Left renal cortex interstitium (tissue), 4 donors: ENCODE measurements at regions not wholly inside any gene's neighbourhood (a gene's known extent, or its start where the extent isn't known, plus 50 kb on each side); places are given as distances from the start of the nearest gene placed in this dataset.
"Not testable (repeated sequence)": the region's sequence is repeated elsewhere in the genome, so short reads cannot be mapped to it uniquely, and the experiment has no call there.

Source experiments
- DNase-seq, 4 donors: peaks; one replicate each; pipeline ENCODE4 v3.0.0-alpha.2; 2013; ENCODE audit warnings: low read depth in 4 of 4, low spot score in 2 of 4, missing footprints in 1 of 4

DNA sequence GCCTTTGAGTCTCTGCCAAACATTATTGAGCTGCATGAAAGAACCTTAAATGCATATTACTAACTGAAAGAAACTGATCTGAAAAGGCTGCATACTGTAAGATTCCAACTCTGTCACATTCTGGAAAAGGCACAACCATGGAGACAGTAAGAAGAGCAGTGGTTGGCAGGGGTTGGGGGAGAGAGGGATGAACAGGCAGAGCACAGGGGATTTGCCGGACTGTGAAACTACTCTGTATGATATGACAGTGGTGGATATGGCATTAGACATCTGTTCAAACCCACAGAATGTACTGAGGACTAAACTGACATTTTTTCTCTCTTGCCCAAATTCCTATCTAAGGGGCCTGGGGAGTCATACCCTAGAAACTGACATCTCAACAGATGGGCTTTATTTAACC lies 138.4 kb downstream of the KCNJ12 start:
- not testable (repeated sequence) for DNase-seq

DNA sequence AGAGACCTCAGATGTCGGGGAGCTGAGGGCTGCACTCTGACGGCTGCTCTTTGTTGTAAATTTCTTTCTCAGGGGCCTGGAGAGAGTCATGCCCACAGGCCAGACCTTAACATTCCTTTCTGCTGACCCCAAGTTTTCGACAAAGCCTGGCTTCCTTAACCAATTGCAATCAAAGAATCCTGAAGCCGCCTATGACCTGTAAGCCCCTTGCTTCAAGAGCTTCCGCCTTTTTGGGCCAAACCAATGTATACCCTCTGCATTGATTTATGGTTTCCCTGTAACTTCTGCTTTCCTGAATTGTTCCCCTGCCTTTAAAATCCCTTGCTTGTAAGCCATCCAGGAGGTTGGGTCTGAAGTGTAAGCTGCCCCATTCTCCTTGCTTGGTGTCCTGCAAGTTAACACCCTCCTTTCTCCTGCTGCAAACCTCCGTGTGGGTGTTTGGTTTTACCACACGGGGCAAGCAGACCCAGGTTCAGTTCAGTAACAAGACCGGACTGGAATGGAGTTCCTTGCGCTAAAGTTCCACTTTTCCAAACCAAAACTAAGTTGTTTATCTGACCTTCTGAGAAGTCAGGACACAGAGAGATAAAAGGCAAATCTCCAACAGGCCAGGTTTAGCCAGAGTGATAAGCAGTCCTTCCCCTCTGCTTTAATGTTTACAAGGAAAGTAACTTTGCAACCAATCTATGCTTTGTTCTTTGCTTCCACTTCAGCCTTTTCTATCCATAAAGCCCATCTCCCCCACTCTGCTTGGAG lies 141.6 kb downstream of the KCNJ12 start:
- no peak for DNase-seq

- no peak for DNase-seq
These were observed 146.7 kb downstream of the KCNJ12 start for GRCh38 chr17:21522755-21523336.

DNA sequence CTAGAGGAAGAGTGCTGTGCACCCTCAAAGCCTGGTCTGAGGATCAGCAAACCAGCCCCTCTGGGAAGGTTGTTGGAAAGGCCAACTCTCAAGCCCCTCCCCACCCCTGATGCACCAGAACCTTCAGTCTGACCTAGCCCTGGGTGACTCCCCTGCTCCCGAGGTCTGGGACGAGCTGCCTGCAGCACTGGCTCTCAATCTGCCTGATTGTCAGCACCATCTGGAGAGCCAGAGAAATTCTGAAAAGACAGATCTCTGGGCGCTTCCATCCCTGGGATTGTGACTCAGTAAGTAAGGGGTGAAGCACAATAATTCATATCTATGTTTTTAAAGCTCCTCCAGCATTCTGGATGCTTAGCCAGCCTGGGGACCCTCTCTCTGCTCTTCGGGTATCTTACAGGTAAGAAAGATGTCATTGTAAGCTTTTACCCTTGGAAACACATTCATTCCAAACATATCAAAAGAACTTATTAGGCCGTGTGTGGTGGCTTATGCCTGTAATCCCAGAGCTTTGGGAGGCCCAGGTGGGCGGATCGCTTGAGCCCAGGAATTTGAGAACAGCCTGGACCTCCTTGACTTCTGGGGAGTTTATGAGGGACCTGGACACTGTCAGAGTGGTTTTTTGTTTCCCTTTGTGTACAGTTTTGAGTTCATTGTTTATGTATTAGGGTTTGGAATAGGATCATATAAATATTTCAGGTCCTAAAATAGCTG lies 147.5 kb downstream of the KCNJ12 start:
- no peak for DNase-seq

GRCh38 chr17:21524211-21524591 lies 148.0 kb downstream of the KCNJ12 start:
- DNase-seq: no peak

GRCh38 chr17:21525464-21526130 lies 149.4 kb downstream of the KCNJ12 start:
- no peak for DNase-seq

- DNase-seq: no peak
These were observed 152.0 kb downstream of the KCNJ12 start for GRCh38 chr17:21528031-21528695.

DNA sequence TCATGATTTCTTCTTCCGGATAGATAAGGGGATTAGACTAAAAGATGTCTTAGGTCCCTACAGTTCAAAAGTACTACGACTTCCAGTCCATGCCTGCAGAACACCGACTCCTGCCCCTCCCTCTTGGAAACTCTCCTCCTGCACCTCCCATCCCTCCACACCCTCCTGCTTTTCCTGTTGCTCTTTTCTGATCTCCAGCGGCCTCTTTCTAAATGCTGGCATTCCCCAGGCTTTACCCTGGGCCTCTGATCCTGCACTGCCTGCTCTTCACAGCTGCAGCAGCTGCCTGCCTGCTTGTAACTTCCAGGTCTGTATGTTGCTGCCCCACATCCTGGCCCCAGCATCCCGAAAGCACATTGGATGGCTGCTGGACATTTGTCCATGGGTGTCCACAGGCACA lies 154.2 kb downstream of the KCNJ12 start:
- DNase-seq: no peak

DNA sequence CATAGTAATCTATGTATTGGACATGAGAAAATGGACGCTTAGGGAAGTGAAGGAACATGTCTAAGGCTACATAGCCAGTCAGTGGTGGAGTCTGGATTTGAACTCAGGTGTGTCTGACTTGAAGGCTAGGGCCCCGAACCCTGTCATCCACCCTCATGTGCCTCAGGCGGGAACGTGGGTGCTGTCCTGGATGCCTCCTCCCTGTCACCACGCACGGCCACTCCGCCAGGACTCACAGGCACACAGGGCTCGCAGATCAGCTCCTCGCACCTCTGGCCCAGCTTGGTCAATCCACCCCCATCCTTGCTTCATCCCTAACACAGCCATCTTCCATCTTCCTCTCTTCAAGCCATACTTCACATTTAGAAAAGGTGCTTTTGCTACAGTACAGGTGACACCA lies 154.7 kb downstream of the KCNJ12 start:
- no peak for DNase-seq

- DNase-seq: no peak
These were observed 156.7 kb downstream of the KCNJ12 start for GRCh38 chr17:21532763-21533385.

- DNase-seq: no peak
These were observed 156.5 kb upstream of the KCNJ18 start for GRCh38 chr17:21535686-21536375.

GRCh38 chr17:21537302-21537701 lies 155.0 kb upstream of the KCNJ18 start:
- DNase-seq: no peak

GRCh38 chr17:21538615-21539014 lies 153.7 kb upstream of the KCNJ18 start:
- DNase-seq: no peak

GRCh38 chr17:21539146-21539545 lies 153.2 kb upstream of the KCNJ18 start:
- DNase-seq: no peak

GRCh38 chr17:21540502-21540901 lies 151.8 kb upstream of the KCNJ18 start:
- no peak for DNase-seq

DNA sequence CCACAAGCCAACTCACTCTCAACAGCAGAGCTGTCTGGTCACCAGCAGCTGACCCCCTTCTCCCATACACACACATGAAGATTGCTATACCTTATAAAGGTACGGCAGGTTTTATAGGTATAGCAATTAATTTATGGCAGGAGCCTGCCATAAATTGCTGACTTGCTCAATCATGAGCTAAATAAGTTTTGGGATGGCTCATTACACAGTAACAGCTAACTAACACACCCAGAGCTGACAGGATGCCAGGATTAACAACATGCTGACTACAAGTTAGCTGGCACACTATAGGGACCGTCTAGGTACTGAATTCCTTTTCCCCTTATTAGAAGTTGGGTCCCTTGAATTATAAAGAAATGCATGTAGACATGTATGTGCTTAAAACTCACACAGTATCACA lies 150.3 kb upstream of the KCNJ18 start:
- DNase-seq: no peak

DNA sequence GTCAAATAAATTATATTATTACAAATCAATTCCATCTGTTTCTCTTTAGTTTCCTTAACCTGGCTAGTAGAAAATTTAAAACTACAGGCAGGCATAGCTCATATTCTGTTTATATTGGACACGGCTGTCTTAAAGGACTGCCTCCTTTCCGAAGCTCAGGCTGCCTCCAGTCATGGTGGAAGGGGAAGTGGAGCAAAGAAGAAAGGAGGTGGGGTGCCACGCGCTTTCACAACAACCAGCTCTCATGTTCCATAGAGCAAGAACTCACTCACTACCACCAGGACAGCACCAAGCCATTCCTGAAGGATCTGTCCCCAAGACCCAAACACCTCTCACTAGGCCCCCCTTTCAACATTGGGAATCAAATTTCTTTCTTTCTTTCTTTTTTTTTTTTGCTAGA lies 149.3 kb upstream of the KCNJ18 start:
- no peak for DNase-seq

GRCh38 chr17:21545064-21545463 lies 147.3 kb upstream of the KCNJ18 start:
- DNase-seq: no peak

- DNase-seq: no peak
These were observed 144.1 kb upstream of the KCNJ18 start for GRCh38 chr17:21548236-21548635.
